GM19238 (cell line): ENCODE measurements at regions not wholly inside any gene's neighbourhood (a gene's known extent, or its start where the extent isn't known, plus 50 kb on each side); places are given as distances from the start of the nearest gene placed in this dataset.

Experiments used
- DNase-seq: peaks from one replicate; pipeline ENCODE4 v3.0.0; 2011; ENCODE audit warnings: low spot score; ENCODE audit not compliant: insufficient read length

- DNase-seq = no peak
These were observed 244.0 kb upstream of the DAAM1 start for GRCh38 chr14:58944343-58944967.

GRCh38 chr14:58944968-58945356 lies 243.5 kb upstream of the DAAM1 start:
- no peak for DNase-seq

GRCh38 chr14:58946431-58946830 lies 242.0 kb upstream of the DAAM1 start:
- no peak for DNase-seq

- DNase-seq = no peak
These were observed 241.3 kb upstream of the DAAM1 start for GRCh38 chr14:58947156-58947555.

- DNase-seq = no peak
These were observed 240.5 kb upstream of the DAAM1 start for GRCh38 chr14:58947814-58948445.

GRCh38 chr14:58950555-58950954 lies 237.9 kb upstream of the DAAM1 start:
- no peak for DNase-seq

- DNase-seq = no peak
These were observed 237.3 kb upstream of the DAAM1 start for GRCh38 chr14:58951143-58951542.

GRCh38 chr14:58954052-58954451 lies 234.4 kb upstream of the DAAM1 start:
- DNase-seq = no peak

- DNase-seq = no peak
These were observed 233.3 kb upstream of the DAAM1 start for GRCh38 chr14:58954901-58955861.

- no peak for DNase-seq
These were observed 227.3 kb upstream of the DAAM1 start for GRCh38 chr14:58961045-58961731.

GRCh38 chr14:58963873-58964597 lies 224.4 kb upstream of the DAAM1 start:
- no peak for DNase-seq

- no peak for DNase-seq
These were observed 223.9 kb upstream of the DAAM1 start for GRCh38 chr14:58964598-58964928.

GRCh38 chr14:58965601-58966000 lies 222.9 kb upstream of the DAAM1 start:
- no peak for DNase-seq

- no peak for DNase-seq
These were observed 221.5 kb upstream of the DAAM1 start for GRCh38 chr14:58966997-58967396.

GRCh38 chr14:58969951-58970751 lies 218.3 kb upstream of the DAAM1 start:
- DNase-seq = no peak

GRCh38 chr14:58972233-58973017 lies 216.0 kb upstream of the DAAM1 start:
- no peak for DNase-seq

- DNase-seq = no peak
These were observed 211.1 kb upstream of the DAAM1 start for GRCh38 chr14:58977366-58977765.

GRCh38 chr14:58978343-58978742 lies 210.1 kb upstream of the DAAM1 start:
- no peak for DNase-seq

GRCh38 chr14:58979325-58979724 lies 209.1 kb upstream of the DAAM1 start:
- no peak for DNase-seq

- DNase-seq = no peak
These were observed 206.6 kb upstream of the DAAM1 start for GRCh38 chr14:58981840-58982239.
